GM13976 (cell line): ENCODE measurements at regions not wholly inside any gene's neighbourhood (a gene's known extent, or its start where the extent isn't known, plus 50 kb on each side); places are given as distances from the start of the nearest gene placed in this dataset.

Experiments
- DNase-seq: peaks from one replicate; pipeline ENCODE4 v3.0.0; 2012; ENCODE audit warnings: low spot score
- in situ Hi-C: fragments of 300-500 bp; cut with MboI; formaldehyde crosslinking; loops from one replicate; pipeline ENCODE4 v1.12.0; 2022; ENCODE audit warnings: low sequenced_read_pairs, mixed read lengths, inconsistent platforms; ENCODE audit not compliant: unreplicated experiment
- TF ChIP-seq, protein P1 (sequence below): IDR thresholded peaks from 2 replicates; pipeline ENCODE4 v1.5.1; 2012; ENCODE audit warnings: borderline replicate concordance, mild to moderate bottlenecking; ENCODE audit not compliant: insufficient read depth; ENCODE audit errors: extremely low read depth, missing control alignments, control extremely low read depth

DNA sequence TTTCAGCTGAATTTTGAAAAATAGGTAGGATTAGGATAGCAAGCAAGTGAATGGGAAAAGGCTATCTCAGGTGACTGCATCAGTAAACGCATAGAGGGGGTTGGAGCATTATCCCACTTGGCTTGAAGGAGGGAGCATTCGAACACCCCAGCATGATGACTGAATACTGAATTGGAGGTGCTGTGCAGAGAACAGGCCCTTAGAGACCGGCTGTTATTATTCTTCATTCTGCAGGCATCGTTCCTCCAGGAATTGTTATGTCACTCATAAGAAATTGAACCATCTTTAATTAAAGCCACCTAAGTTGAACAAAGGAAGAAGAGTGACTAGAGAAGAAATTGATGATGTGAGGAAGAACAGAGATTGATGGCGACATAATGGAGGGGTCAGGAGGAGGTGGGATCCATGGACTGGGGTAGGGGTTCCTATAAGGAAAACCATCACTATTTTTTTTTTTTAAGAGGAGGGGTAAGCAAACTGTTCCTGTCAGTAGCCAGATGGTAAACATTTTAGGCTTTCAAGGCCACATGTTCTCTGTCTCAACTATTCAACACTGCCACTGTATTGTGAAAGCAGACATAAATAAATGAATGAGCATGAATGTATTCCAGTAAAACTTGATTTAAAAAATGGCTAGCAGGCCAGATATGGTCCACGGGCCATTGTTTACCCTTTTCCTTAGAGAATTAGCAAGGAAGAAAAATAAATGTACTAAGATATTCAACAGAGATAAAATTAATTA lies 264.7 kb upstream of the TAC1 start:
- TF ChIP-seq, protein P1, sequence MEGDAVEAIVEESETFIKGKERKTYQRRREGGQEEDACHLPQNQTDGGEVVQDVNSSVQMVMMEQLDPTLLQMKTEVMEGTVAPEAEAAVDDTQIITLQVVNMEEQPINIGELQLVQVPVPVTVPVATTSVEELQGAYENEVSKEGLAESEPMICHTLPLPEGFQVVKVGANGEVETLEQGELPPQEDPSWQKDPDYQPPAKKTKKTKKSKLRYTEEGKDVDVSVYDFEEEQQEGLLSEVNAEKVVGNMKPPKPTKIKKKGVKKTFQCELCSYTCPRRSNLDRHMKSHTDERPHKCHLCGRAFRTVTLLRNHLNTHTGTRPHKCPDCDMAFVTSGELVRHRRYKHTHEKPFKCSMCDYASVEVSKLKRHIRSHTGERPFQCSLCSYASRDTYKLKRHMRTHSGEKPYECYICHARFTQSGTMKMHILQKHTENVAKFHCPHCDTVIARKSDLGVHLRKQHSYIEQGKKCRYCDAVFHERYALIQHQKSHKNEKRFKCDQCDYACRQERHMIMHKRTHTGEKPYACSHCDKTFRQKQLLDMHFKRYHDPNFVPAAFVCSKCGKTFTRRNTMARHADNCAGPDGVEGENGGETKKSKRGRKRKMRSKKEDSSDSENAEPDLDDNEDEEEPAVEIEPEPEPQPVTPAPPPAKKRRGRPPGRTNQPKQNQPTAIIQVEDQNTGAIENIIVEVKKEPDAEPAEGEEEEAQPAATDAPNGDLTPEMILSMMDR, result no peak
- in situ Hi-C loops, result no loop called here

DNA sequence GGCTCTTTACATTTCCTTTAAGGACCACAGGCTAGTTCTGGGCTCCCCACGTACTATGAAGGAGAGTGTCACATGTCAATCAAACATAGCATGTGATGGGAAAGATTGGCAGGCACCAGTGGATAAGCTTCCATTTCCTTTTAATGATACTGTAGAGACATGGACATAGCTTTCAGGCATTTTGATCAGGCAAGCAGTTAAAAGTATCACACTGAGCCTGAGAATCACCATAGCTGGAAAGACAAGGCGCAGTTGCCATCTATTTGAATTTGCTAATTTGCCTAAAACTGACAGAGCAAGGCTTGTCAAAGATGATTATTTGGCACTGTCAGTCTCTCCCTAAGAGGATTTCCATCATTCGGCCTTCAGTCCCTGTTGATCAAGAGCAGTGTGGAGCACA lies 263.4 kb upstream of the TAC1 start:
- TF ChIP-seq, protein P1, result no peak
- no peak for DNase-seq
- in situ Hi-C loops, result no loop called here

More for the DNA sequence above, 264.7 kb upstream of the TAC1 start:
- no peak for DNase-seq

DNA sequence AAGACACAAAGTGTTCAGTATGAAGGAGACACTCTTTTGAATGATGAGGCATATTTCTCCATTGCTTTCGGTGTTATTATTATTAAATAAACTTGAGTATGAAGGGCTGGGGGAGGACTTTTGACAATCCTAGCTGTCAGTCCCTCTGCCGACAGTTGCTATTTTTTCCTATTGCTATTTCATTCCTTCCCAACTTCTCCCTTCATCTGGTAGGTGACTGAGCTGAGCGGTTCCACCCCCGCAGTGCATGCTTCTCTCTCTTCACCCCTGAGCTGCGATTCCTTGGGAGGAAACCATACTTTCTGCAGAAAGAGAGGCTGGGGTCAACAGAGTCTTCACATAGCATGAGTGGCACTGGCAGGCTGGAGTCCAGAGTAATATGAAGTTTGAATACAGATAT lies 261.2 kb upstream of the TAC1 start:
- TF ChIP-seq, protein P1, result no peak
- in situ Hi-C loops, result no loop called here
- DNase-seq, result no peak

DNA sequence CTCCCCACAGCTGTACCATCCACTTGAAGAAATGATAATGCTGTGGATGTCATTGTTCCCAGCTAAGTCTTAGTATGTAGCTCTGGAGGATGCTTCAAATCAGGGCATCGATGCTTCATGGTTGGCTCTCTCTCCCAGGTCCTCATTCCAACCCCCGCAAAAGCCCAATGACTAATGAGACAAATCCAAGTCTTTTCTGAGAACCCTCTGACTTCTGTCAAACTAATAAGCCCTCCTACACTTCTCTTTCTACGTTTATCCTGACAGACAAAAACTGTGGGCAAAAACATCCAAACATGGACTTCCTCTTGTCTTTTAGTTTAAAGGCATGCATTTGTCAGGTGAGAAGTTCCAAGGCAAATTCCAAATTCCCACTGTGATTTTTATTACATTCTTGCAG lies 260.4 kb upstream of the TAC1 start:
- TF ChIP-seq, protein P1, result no peak
- DNase-seq, result no peak
- in situ Hi-C loops, result no loop called here

DNA sequence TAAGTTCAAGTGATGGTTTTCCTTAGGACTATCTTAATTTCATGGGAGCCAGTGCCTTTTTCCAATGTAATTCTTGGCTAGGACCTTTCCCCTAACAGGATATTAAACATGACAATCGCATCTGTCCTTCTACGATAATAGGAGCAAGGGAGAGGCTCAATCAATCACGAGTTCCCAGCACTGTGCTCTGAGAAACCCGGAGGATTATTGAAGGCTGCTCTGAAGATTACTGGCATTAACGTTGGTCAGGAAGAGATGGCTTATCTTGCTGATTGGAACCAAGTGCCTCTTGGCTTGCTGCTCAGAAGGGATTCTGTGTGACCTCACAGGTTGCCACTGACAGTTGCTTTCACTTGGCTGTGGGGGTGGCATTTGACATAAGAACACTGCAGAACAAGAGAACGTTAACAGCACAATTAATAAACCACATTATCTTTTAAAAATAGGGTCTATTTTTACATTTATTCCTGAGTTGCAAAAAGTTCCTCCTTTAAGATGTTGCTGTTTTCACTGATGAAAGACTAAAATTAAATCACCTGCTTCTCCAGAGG lies 252.1 kb upstream of the TAC1 start:
- no peak for DNase-seq
- in situ Hi-C loops, result no loop called here
- TF ChIP-seq, protein P1, result no peak

DNA sequence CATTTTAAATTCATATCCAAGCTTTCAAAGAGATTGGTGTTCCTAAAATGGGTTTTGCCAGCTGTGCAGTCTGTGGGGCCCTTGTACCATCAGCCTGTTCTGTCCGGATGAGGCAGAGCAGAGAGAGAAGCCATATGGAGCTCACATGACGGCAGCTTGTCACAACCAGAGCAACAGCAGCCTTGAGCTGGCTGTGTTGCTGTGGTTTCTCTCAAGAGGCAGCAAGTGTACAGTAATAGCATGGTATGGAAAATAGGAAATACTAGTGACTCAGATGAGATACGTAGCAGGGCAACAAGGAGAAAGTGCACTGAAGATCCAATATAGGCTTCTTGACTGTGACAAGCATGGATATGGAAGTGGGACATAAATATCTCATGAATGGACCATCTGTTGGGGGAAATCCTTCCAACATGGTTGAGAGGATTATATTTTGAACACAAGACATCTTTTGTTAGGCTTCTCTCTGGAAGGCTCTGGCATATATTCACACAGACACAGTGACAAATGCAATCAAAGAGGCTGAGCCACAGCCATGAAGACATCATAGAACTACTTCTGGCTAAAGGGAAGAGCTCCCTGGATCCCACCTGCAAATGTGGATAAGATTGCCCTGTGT lies 251.0 kb upstream of the TAC1 start:
- in situ Hi-C loops, result no loop called here
- TF ChIP-seq, protein P1, result no peak
- no peak for DNase-seq
